ENCODE measurements at regions not wholly inside any gene's neighbourhood (a gene's known extent, or its start where the extent isn't known, plus 50 kb on each side); places are given as distances from the start of the nearest gene placed in this dataset.

DNA sequence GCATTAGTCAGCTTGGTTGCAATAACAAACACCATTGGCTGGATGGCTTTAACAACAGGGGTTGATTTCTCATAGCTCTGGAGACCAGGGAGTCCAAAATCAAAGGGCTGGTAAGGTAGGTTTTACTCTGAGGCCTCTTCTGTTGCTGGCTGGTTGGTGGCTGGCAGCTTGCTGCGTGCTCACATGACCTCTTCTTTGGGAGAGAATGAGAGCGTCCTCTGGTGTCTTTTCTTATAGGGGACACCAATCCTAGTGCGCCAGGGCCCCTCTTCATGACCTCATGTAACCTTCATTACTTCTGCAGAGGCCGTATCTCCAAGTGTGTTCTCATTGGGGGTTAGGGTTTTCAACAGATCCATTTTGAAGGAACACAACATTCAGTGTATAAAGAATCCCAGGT lies 1308.3 kb downstream of the TBC1D22A start:
- intact Hi-C loops (cut with DNase I), result no loop called here
- Histone ChIP-seq H3K4me1 (no peaks in the 10 kb centered on the region), H3K9me3 (peaks cover 0 to 4% of the 10 kb centered on the region in 2 donors), H3K27me3 (no peaks in the 10 kb centered on the region), H3K36me3 (no peaks in the 10 kb centered on the region), H3K4me3 (no peak overlapping the region), H3K27ac (no peak overlapping the region)
- no peak for ATAC-seq
- TF ChIP-seq, protein P1, sequence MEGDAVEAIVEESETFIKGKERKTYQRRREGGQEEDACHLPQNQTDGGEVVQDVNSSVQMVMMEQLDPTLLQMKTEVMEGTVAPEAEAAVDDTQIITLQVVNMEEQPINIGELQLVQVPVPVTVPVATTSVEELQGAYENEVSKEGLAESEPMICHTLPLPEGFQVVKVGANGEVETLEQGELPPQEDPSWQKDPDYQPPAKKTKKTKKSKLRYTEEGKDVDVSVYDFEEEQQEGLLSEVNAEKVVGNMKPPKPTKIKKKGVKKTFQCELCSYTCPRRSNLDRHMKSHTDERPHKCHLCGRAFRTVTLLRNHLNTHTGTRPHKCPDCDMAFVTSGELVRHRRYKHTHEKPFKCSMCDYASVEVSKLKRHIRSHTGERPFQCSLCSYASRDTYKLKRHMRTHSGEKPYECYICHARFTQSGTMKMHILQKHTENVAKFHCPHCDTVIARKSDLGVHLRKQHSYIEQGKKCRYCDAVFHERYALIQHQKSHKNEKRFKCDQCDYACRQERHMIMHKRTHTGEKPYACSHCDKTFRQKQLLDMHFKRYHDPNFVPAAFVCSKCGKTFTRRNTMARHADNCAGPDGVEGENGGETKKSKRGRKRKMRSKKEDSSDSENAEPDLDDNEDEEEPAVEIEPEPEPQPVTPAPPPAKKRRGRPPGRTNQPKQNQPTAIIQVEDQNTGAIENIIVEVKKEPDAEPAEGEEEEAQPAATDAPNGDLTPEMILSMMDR (IDR thresholded peaks at IDR 0.05), result no peak
- no peak for DNase-seq

DNA sequence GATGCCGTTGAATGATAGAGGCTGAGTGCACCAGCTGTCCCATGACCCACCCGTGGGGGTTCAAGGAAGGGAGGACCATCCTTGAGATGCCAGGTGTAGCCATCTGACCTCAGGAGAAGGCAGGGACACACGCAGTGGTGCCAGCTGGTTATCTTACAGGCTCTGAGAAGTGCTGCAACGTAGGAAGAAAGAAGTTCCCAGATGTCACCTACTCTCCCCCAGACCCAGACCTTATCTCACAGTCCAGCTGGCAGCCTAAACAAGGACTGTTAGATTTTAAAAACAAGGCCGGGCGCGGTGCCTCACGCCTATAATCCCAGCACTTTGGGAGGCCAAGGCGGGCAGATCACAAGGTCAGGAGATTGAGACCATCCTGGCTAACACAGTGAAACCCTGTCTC lies 1307.6 kb downstream of the TBC1D22A start:
- H3K36me3 ChIP-seq, result no peaks in the 10 kb centered on the region
- intact Hi-C loops (cut with DNase I), result no loop called here
- ATAC-seq, result no peak

GRCh38 chr22:48069256-48069655 lies 1306.8 kb downstream of the TBC1D22A start:
- intact Hi-C loops (cut with DNase I), result no loop called here
- no peaks in the 10 kb centered on the region for H3K36me3 ChIP-seq
- H3K4me1 ChIP-seq, result no peaks in the 10 kb centered on the region
- TF ChIP-seq, protein P1 (IDR thresholded peaks at IDR 0.05), result no peak
- peaks cover 0 to 4% of the 10 kb centered on the region in 2 donors for H3K9me3 ChIP-seq
- no peak overlapping the region for H3K27ac ChIP-seq
- H3K27me3 ChIP-seq, result no peaks in the 10 kb centered on the region
- no peak for ATAC-seq
- no peak for DNase-seq
- H3K4me3 ChIP-seq, result no peak overlapping the region

More for the DNA sequence above, 1307.6 kb downstream of the TBC1D22A start:
- Histone ChIP-seq H3K4me3 (no peak overlapping the region), H3K4me1 (no peaks in the 10 kb centered on the region), H3K27ac (no peak overlapping the region), H3K27me3 (no peaks in the 10 kb centered on the region), H3K9me3 (peaks cover 0 to 4% of the 10 kb centered on the region in 2 donors)
- DNase-seq, result no peak
- TF ChIP-seq, protein P1 (IDR thresholded peaks at IDR 0.05), result no peak

DNA sequence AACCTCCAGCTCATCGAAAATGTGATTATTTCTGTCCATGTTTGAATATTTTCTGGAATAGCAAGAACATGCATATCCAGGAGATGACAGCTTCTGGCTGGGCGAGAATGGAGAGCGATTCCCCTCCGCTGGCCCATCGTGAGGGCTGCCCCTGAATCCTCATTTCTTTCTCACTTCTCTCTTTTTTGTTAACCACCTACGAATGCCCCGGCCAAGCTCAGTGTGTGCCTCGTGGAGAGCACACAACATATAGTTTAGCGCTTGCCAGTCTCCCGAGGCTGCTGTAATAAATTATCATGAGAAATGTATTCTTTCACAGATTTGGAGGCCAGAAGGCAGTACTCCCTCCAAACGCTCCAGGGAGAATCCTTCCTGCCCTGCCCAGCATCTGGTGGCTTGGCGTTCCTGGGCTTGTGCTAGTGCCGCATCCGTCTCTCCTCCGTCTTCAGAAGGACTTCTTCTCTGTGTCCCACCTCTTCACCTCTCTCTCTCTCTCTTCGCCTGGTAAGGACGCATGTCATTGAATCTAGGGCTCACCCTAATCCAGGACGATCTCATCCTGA lies 1306.0 kb downstream of the TBC1D22A start:
- TF ChIP-seq, protein P1 (IDR thresholded peaks at IDR 0.05), result no peak
- intact Hi-C loops (cut with DNase I), result no loop called here
- H3K27ac ChIP-seq, result no peak overlapping the region

GRCh38 chr22:48065892-48066291 lies 1303.4 kb downstream of the TBC1D22A start:
- intact Hi-C loops (cut with DNase I), result no loop called here
- no peak for DNase-seq
- no peaks in the 10 kb centered on the region for H3K4me1 ChIP-seq
- TF ChIP-seq, protein P1 (IDR thresholded peaks at IDR 0.05), result no peak
- no peak for ATAC-seq
- H3K9me3 ChIP-seq, result peaks cover 0 to 4% of the 10 kb centered on the region in 2 donors
- H3K36me3 ChIP-seq, result no peaks in the 10 kb centered on the region
- no peaks in the 10 kb centered on the region for H3K27me3 ChIP-seq
- H3K27ac ChIP-seq, result no peak overlapping the region
- no peak overlapping the region for H3K4me3 ChIP-seq

More for the DNA sequence above, 1306.0 kb downstream of the TBC1D22A start:
- Histone ChIP-seq H3K4me3 (no peak overlapping the region), H3K36me3 (no peaks in the 10 kb centered on the region), H3K27me3 (no peaks in the 10 kb centered on the region), H3K4me1 (no peaks in the 10 kb centered on the region), H3K9me3 (peaks cover 0 to 4% of the 10 kb centered on the region in 2 donors)
- DNase-seq (no peak), ATAC-seq (no peak)

Data from left lung (tissue), 4 donors.